HepG2 (cell line): ENCODE measurements at regions not wholly inside any gene's neighbourhood (a gene's known extent, or its start where the extent isn't known, plus 50 kb on each side); places are given as distances from the start of the nearest gene placed in this dataset.

Experiments used
- ATAC-seq: fragments of 200-7000 bp; cut with Tn5 transposase; 3 replicates; pipeline ENCODE4 v1.9.1; 2020; ENCODE audit warnings: mild to moderate bottlenecking, moderate library complexity
- BruUV-seq: library from RNA; stranded (reverse); fragments of 400-500 nt; replicated peaks from 2 replicates; lab custom pipeline; 2021; lab: Mats Ljungman, UMichigan
- CTCF ChIA-PET: fragments of 300-600 bp; formaldehyde crosslinking; extraction: SDS; loops from one replicate; lab custom pipeline; 2021; ENCODE audit warnings: low total read pairs, inconsistent platforms, low intra/inter-chr PET ratio; lab: Yijun Ruan, JAX
- POLR2A ChIA-PET: fragments of 350-600 bp; sonication (Branson Sonifier 250); formaldehyde crosslinking; loops from one replicate; lab custom pipeline; 2020; ENCODE audit warnings: antibody characterized with exemption, inconsistent platforms; lab: Yijun Ruan, JAX
- DNase-seq: peaks from one replicate; pipeline ENCODE4 v3.0.0-alpha.2; 2015; ENCODE audit warnings: low spot score
- FAIRE-seq: peaks from 3 replicates; lab custom pipeline; 2011; peaks lifted over from hg19 to GRCh38; lab: Jason Lieb, UNC
- H2AFZ ChIP-seq: one replicate; pipeline ENCODE4 v1.6.1; 2011; ENCODE audit warnings: low read length, inconsistent platforms
- H3K27ac ChIP-seq: fragments of 300-600 bp; 3 replicates; pipeline ENCODE4 v1.8.0; 2011; ENCODE audit warnings: mixed run types, mild to moderate bottlenecking, mixed read lengths, low read length, inconsistent platforms; ENCODE audit not compliant: insufficient read depth; ENCODE audit errors: extremely low read length
- H3K27me3 ChIP-seq, 2 experiments: fragments of 200-600 bp in 1 of 2; 2 replicates in 1 of 2; 3 replicates in 1 of 2; pipeline versions ENCODE4 v1.6.0 to v1.8.0; 2011; ENCODE audit warnings: low read length in 2 of 2, mild to moderate bottlenecking in 2 of 2, moderate library complexity in 2 of 2, inconsistent platforms in 1 of 2; ENCODE audit not compliant: insufficient read depth in 2 of 2, control insufficient read depth in 1 of 2
- H3K36me3 ChIP-seq, 2 experiments: fragments of 200-600 bp in 1 of 2; replicated peaks in 1 of 2; 2 replicates in 1 of 2; 3 replicates in 1 of 2; pipeline versions ENCODE4 v1.5.1 to v1.8.0; 2011; ENCODE audit warnings: low read length in 2 of 2, inconsistent platforms in 1 of 2; ENCODE audit not compliant: insufficient read depth in 2 of 2, control insufficient read depth in 1 of 2
- H3K4me1 ChIP-seq: 2 replicates; pipeline ENCODE4 v1.5.1; 2012; ENCODE audit warnings: low read length, inconsistent platforms; ENCODE audit not compliant: insufficient read depth
- H3K4me2 ChIP-seq: 2 replicates; pipeline ENCODE4 v1.6.0; 2011; ENCODE audit warnings: low read depth, low read length, inconsistent platforms
- H3K4me3 ChIP-seq, 3 experiments: fragments of 200-600 bp in 1 of 3; sonication (generic), shearing (Covaris generic) in 1 of 3; replicated peaks in 1 of 3; 2 replicates each; pipeline ENCODE4 v1.5.1; 2011 to 2016; ENCODE audit warnings: low read length in 3 of 3, inconsistent platforms in 2 of 3, low read depth in 2 of 3, mild to moderate bottlenecking in 2 of 3, control low read depth in 1 of 3, mixed read lengths in 1 of 3; ENCODE audit not compliant: insufficient read depth in 1 of 3
- H3K79me2 ChIP-seq: one replicate; pipeline ENCODE4 v1.6.1; 2011; ENCODE audit warnings: low read length, inconsistent platforms; ENCODE audit not compliant: insufficient read depth
- H3K9ac ChIP-seq: 2 replicates; pipeline ENCODE4 v1.6.0; 2011; ENCODE audit warnings: mild to moderate bottlenecking, low read depth, low read length, inconsistent platforms; ENCODE audit not compliant: insufficient read depth
- H3K9me3 ChIP-seq: 2 replicates; pipeline ENCODE4 v1.5.1; 2012; ENCODE audit warnings: mild to moderate bottlenecking, low read length
- H4K20me1 ChIP-seq: 2 replicates; pipeline ENCODE4 v1.6.0; 2011; ENCODE audit warnings: inconsistent platforms, mild to moderate bottlenecking, low read length, moderate library complexity; ENCODE audit not compliant: insufficient read depth
- ESRRA ChIP-seq: sonication (generic); formaldehyde crosslinking; IDR thresholded peaks from 2 replicates; pipeline ENCODE4 v1.5.1; 2020; ENCODE audit warnings: mild to moderate bottlenecking, low read depth, missing genetic modification reagents
- HNRNPH1 ChIP-seq: fragments of 200-400 bp; formaldehyde crosslinking; optimal IDR thresholded peaks from 2 replicates; pipeline ENCODE3; 2017; ENCODE audit warnings: mild to moderate bottlenecking, low read depth, low read length
- JARID2 ChIP-seq: sonication (generic); formaldehyde crosslinking; IDR thresholded peaks from 2 replicates; pipeline ENCODE4 v1.8.1; 2023; ENCODE audit warnings: missing genetic modification reagents, inconsistent platforms; ENCODE audit not compliant: insufficient replicate concordance
- NAIF1 ChIP-seq: sonication (generic); formaldehyde crosslinking; IDR thresholded peaks from 2 replicates; pipeline ENCODE4 v1.5.0; 2020; ENCODE audit warnings: mild to moderate bottlenecking, missing genetic modification reagents, borderline replicate concordance
- NR2F6 ChIP-seq, 2 experiments: IDR thresholded peaks; 2 replicates each; pipeline ENCODE4 v1.6.1; 2016; ENCODE audit warnings: antibody characterized with exemption in 1 of 2, mild to moderate bottlenecking in 1 of 2
- PAF1 ChIP-seq: IDR thresholded peaks from 2 replicates; pipeline ENCODE4 v1.6.1; 2016; ENCODE audit warnings: missing genetic modification reagents, missing compliant biosample characterization
- PREB ChIP-seq: sonication (generic); formaldehyde crosslinking; IDR thresholded peaks from 2 replicates; pipeline ENCODE4 v1.4.0; 2020; ENCODE audit warnings: missing genetic modification reagents
- RXRA ChIP-seq: sonication (generic); formaldehyde crosslinking; IDR thresholded peaks from 2 replicates; pipeline ENCODE4 v1.5.1; 2020; ENCODE audit warnings: missing genetic modification reagents
- SAFB2 ChIP-seq: sonication (generic); formaldehyde crosslinking; IDR thresholded peaks from 2 replicates; pipeline ENCODE4 v1.5.1; 2020; ENCODE audit warnings: missing genetic modification reagents, low read depth, mild to moderate bottlenecking, borderline replicate concordance
- SATB2 ChIP-seq: sonication (generic); formaldehyde crosslinking; IDR thresholded peaks from 2 replicates; pipeline ENCODE4 v1.5.0; 2020; ENCODE audit warnings: missing genetic modification reagents
- ZBTB33 ChIP-seq: sonication (generic); formaldehyde crosslinking; IDR thresholded peaks from 2 replicates; pipeline ENCODE4 v1.4.0; 2020; ENCODE audit warnings: missing genetic modification reagents
- ZHX2 ChIP-seq, 2 experiments: sonication (generic) in 1 of 2; formaldehyde crosslinking in 1 of 2; IDR thresholded peaks; 2 replicates each; pipeline versions ENCODE4 v1.6.1 to v1.9.0; 2014 to 2022; ENCODE audit warnings: antibody characterized with exemption in 1 of 2, borderline replicate concordance in 1 of 2, inconsistent platforms in 1 of 2, low read depth in 1 of 2, missing genetic modification reagents in 1 of 2
- WGBS: methylation state at CpG from one replicate; pipeline ENCODE4 v1.1.6; 2017; ENCODE audit warnings: low lambda C conversion rate; 5-methylcytosine and 5-hydroxymethylcytosine counted together
- in situ Hi-C: cut with HindIII; loops from 2 replicates; pipeline ENCODE4 v1.10.0; 2017; ENCODE audit warnings: low pct_unique_long_range_greater_than_20kb; ENCODE audit not compliant: extremely low pct_ligation_motif_present
- intact Hi-C: fragments of 100-400 bp; cut with micrococcal nuclease; formaldehyde crosslinking; loops from one replicate; pipeline ENCODE4 v1.10.0; 2022; ENCODE audit not compliant: unreplicated experiment

- TF ChIP-seq ZHX2 (IDR thresholded peaks at IDR 0.05; ENCODE audit: low read depth), result no peak
- TF ChIP-seq ZHX2 (CRISPR knock-in tag; IDR thresholded peaks at IDR 0.05; ENCODE audit: borderline replicate concordance), result no peak
- no peak for TF ChIP-seq HNRNPH1
Measured at GRCh38 chr10:91150631-91151030, 69.8 kb upstream of the PCGF5 start (continued).

GRCh38 chr10:91153508-91153907 lies 67.0 kb upstream of the PCGF5 start:
- 78% methylated on average over 19 of the region's 29 CpGs for WGBS
- Histone ChIP-seq H3K36me3 (no peaks in the 10 kb centered on the region), H3K27me3 (no peaks in the 10 kb centered on the region), H3K4me1 (no peaks in the 10 kb centered on the region), H3K9me3 (no peaks in the 10 kb centered on the region), H3K4me2 (no peak overlapping the region), H3K4me3 (no peak overlapping the region), H3K9ac (no peak overlapping the region), H4K20me1 (no peaks in the 10 kb centered on the region), H3K27ac (no peak overlapping the region), H3K79me2 (no peaks in the 10 kb centered on the region), H2AFZ (no peak overlapping the region)
- POLR2A ChIA-PET, result interaction anchor here (1.1 kb wide), 1 partner anchor 8 kb away, joined by 3 read pairs; no protein-coding TSS in a partner anchor
- FAIRE-seq, result no peak
- in situ Hi-C loops, result no loop called here
- no peak for ATAC-seq
- BruUV-seq, result no TSS peak
- DNase-seq, result no peak
- intact Hi-C loops, result no loop called here
- CTCF ChIA-PET, result no interaction called here
- TF ChIP-seq RXRA (CRISPR knock-in tag), result peak; percentile 31; the same call in 1 of the 2 replicates
- TF ChIP-seq ESRRA, result 0 out of 2 replicates have a peak, but pooled peaks have one; percentile 41
- no peak for TF ChIP-seq JARID2 (CRISPR knock-in tag)
- TF ChIP-seq SATB2 (CRISPR knock-in tag), result no peak
- 0 out of 2 replicates have a peak, but pooled peaks have one; percentile 34 for TF ChIP-seq ZBTB33 (CRISPR knock-in tag)
- TF ChIP-seq PAF1 (CRISPR knock-in tag), result no peak
- TF ChIP-seq SAFB2, result no peak
- no peak for TF ChIP-seq NAIF1
- no peak for TF ChIP-seq PREB (CRISPR knock-in tag)
- TF ChIP-seq NR2F6 (IDR thresholded peaks at IDR 0.05), result no peak
- TF ChIP-seq NR2F6 (CRISPR knock-in tag; IDR thresholded peaks at IDR 0.05), result peak; percentile 20; the same call in 1 of the 2 replicates
